ENCODE measurements at regions not wholly inside any gene's neighbourhood (a gene's known extent, or its start where the extent isn't known, plus 50 kb on each side); places are given as distances from the start of the nearest gene placed in this dataset.

- TF ChIP-seq ZNF462 (CRISPR knock-in tag; IDR thresholded peaks at IDR 0.05) (no peak), ZNF331 (CRISPR knock-in tag; IDR thresholded peaks at IDR 0.05; ENCODE audit: low read depth) (no peak)
These were observed 838.3 kb upstream of the ATXN7L3B start (continued) for GRCh38 chr12:73699318-73699717.

GRCh38 chr12:73714655-73715054, 823.0 kb upstream of the ATXN7L3B start:
- no peaks in the 10 kb centered on the region for H3K27me3 ChIP-seq (ENCODE audit: insufficient read depth)
- no peaks in the 10 kb centered on the region for H3K4me1 Mint-ChIP-seq
- no peak overlapping the region for H3K4me2 ChIP-seq
- no peaks in the 10 kb centered on the region for H3K9me2 ChIP-seq (ENCODE audit: insufficient read depth)
- H3K36me3 ChIP-seq (ENCODE audit: insufficient read depth) = no peaks in the 10 kb centered on the region
- no peaks in the 10 kb centered on the region; the same call in 1 of the 2 replicates for H3K4me1 ChIP-seq (ENCODE audit: insufficient read depth)
- no peaks in the 10 kb centered on the region for H3F3A ChIP-seq (replicated peaks; ENCODE audit: low read depth)
- no peaks in the 10 kb centered on the region for H3K79me2 ChIP-seq (replicated peaks; ENCODE audit: insufficient read depth)
- ATAC-seq (no peak), DNase-seq (ENCODE audit: low spot score) (no peak)
- H3K4me3 ChIP-seq = no peak overlapping the region
- no peak overlapping the region for H2AFZ ChIP-seq
- no peaks in the 10 kb centered on the region for H3K36me3 Mint-ChIP-seq (ENCODE audit: low read depth)
- no peaks in the 10 kb centered on the region for H3K9me3 Mint-ChIP-seq
- H3K27ac ChIP-seq (ENCODE audit: low read depth) = no peak overlapping the region
- no peak overlapping the region for H3K4me3 Mint-ChIP-seq
- H3K27ac Mint-ChIP-seq = no peak overlapping the region
- peaks cover 4% of the 10 kb centered on the region for H3K27me3 Mint-ChIP-seq (ENCODE audit: insufficient read depth, low read depth, poor library complexity)
- no peaks in the 10 kb centered on the region for H4K20me1 ChIP-seq (replicated peaks; ENCODE audit: insufficient read depth)
- TF ChIP-seq CREB1 (CRISPR knock-in tag; IDR thresholded peaks at IDR 0.05; ENCODE audit: low read depth) = no peak
- no peak for TF ChIP-seq ZNF331 (CRISPR knock-in tag; IDR thresholded peaks at IDR 0.05; ENCODE audit: low read depth)
- TF ChIP-seq ZNF462 (CRISPR knock-in tag; IDR thresholded peaks at IDR 0.05) = no peak
- no peak for TF ChIP-seq EZH2 (IDR thresholded peaks at IDR 0.05; ENCODE audit: low read depth, unreplicated experiment)
- TF ChIP-seq POLR2AphosphoS5 (IDR thresholded peaks at IDR 0.05; ENCODE audit: low read depth) = no peak
- TF ChIP-seq ZNF114 (CRISPR knock-in tag; IDR thresholded peaks at IDR 0.05) = no peak
- TF ChIP-seq NANOG (IDR thresholded peaks at IDR 0.05; ENCODE audit: borderline replicate concordance) = no peak
- no peak for TF ChIP-seq JUNB (IDR thresholded peaks at IDR 0.05; ENCODE audit: unreplicated experiment)

All from GM23338 (cell line).